NCI-H2107 (cell line): ENCODE measurements at regions not wholly inside any gene's neighbourhood (a gene's known extent, or its start where the extent isn't known, plus 50 kb on each side); places are given as distances from the start of the nearest gene placed in this dataset.

Experiments
- DNase-seq: peaks from one replicate; lab custom pipeline; 2025; lab: John Stamatoyannopoulos, UW

DNA sequence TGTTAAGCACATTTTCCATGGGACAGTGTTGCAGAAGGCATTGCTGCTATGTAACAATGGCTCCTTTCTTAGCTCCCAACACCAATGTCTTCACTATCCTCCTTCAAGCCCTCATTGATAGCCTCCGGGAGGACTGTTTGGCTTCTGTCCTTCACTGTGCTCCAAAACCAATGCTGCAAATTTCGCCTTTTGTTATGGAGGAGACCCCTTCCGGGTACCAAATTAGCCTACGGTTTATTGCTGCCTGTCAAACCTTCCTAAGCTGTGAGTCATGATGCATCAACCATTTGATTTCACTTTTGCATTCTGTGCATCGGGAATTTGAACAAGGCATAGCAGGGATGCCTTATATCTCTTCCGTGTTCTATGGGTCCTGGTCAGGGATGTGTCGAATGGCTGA is 432.9 kb downstream of the GATA3 start:
- no peak for DNase-seq

DNA sequence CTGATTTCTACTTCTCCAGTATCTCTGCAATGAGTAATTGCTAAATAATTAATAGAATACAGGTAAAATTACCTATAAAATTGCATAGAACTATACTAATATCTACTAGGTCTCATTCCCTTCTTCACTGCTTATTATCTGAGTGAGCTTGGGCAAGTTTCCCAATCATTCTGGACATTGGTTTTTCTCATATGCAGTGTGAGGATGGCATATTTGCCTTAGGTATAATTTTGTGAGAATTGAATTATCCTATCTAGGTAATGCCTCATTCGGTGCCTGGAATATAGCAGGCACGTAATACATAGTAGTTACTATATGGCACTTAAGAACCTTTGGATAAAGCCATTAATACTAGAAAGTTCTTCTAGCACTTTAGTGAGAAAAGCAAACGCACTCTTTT is 434.7 kb downstream of the GATA3 start:
- DNase-seq: no peak

- no peak for DNase-seq
Measured at GRCh38 chr10:8489823-8490222, 435.3 kb downstream of the GATA3 start.

GRCh38 chr10:8498290-8498689 is 443.8 kb downstream of the GATA3 start:
- no peak for DNase-seq

DNA sequence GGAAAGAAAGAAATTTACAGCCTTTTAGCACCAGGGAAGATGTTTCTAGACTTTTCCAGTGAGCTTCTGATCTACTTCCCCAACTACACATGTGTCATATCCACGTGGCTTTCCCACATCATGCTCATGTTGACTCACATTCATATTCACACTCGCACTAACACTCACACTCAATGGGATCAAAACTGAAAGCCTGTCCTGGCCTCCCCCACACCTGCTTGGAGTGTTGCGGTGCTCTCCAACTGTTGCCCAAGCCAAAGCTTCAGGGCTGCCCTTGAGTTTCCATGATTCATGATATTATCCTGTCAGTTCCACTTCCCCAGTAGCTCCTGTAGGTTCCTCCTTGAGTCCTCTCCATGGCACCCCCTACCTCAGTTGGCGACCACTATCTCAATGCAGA is 444.4 kb downstream of the GATA3 start:
- DNase-seq: no peak

GRCh38 chr10:8499312-8499711 is 444.8 kb downstream of the GATA3 start:
- DNase-seq: no peak

- DNase-seq: no peak
Measured at GRCh38 chr10:8499752-8500390, 445.4 kb downstream of the GATA3 start.

DNA sequence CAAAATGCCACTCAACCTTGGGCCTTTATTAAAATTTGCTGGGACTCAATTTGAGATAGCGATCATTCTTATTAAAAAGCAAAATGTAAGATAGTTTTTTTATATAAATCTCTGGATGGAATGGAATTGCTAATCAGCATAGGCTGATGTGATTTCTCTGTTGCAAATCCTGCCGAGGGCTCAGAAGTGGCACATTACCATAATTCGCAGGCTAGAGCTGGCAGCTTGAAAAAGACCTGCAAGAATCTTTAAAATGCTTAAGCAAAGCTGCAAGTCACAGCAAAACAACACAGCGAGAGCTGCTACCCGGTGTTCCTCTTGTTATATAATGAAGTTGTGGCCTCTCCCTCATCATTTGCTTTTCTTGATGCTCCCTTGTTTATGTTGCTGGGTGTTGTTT is 448.1 kb downstream of the GATA3 start:
- DNase-seq: no peak

DNA sequence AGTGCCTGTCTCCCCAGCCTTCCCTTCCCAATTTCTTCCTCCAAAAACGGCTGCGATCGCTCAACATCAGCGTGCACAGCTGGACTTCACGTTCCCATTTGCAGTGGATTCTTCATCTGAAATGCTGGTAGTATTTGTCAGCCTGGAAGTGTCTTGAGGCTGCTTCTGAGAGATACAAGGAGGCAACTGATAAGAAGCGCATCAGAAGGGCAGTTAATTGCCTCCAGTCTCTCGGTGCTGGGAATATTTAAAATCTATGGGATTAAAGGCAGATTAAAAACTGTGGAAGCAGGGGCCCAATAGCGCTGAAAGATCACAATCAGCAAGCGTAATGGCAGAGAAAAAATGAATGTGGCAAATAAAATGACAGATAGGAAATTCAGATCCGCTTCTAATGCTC is 450.0 kb downstream of the GATA3 start:
- DNase-seq: no peak

- DNase-seq: no peak
Measured at GRCh38 chr10:8507156-8507555, 452.7 kb downstream of the GATA3 start.

DNA sequence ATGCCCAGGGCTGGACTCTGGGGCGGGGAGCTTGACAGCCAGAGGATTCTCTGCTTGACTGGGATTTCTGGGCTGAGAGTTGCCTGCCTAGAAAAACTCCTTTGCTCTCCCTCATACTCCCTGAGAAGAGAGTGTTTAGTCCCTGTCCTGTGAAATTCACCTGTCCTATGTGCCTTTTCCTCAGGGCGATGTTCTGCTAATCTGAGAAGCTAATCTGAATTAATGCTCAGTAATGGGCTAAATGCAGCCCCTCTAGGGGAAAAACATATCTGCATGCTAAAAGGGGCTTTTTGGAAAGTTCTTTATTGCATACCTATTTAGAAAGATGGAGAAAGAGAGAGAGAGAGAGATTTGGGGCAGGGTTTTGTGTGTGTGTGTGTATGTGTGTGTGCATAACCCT is 454.4 kb downstream of the GATA3 start:
- no peak for DNase-seq

- DNase-seq: no peak
Measured at GRCh38 chr10:8510471-8510870, 456.0 kb downstream of the GATA3 start.

DNA sequence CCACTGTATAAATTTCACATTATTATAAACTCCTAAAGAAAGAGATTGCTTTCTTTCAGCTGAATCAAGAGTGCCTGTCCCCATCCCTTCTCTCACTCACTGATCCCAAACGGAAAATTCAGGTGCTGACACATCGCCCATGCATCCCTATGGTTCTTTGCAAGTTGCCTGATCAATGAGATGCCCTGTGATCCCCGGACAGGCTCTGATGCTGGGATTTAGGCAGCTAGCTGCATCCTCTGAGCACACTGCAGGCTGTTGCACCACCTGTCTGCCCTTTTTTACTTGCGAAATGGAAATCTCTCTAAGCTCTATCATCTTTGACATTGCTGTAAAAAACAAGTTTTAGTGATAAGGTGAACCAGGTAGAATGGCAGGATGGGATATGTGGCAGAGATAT is 456.5 kb downstream of the GATA3 start:
- DNase-seq: no peak

DNA sequence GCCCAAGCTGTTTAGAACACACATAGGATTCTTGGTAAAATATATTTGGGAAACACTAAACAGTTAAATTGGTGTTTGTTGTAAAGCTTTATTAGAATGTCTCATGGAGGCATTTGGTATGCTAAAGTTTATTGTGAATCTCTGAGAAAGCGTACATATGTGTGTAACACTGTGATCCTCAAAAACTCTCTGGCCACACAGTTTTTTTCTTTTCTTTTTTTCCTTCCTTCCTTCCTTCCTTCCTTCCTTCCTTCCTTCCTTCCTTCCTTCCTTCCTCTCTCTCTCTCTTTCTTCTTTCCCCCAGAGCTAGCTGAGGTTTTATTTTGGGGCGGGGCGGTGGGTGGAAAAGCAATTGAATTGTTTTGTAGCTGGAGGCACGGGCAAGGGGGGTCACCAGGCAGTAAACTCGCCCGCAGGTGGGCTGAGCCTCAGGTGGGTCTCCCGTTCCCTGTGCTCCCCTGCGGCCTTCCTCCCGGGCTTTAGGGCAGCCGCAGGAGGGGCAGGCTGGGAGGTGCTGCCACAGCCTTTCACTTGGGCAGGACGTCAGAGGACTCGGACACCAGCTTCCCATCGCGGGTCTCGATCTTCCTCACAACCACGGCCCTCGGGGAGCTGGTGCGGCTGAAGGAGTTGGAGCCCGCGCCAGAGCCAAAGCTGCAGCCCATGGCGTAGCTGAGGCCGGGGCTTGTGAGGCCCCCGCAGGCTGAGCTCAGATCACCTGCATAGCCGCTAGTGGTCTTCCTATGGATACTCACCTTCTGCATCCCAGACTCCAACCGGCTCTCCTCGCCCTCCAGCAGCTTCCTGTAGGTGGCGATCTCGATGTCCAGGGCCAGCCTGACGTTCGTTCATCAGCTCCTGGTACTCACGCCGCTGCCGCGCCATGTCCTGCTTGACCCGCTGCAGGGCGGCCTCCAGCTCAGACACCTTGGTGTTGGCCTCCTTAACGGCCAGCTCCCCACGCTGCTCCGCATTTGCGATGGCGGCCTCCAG is 459.0 kb downstream of the GATA3 start:
- no peak for DNase-seq

GRCh38 chr10:8520382-8520781 is 465.9 kb downstream of the GATA3 start:
- DNase-seq: no peak

DNA sequence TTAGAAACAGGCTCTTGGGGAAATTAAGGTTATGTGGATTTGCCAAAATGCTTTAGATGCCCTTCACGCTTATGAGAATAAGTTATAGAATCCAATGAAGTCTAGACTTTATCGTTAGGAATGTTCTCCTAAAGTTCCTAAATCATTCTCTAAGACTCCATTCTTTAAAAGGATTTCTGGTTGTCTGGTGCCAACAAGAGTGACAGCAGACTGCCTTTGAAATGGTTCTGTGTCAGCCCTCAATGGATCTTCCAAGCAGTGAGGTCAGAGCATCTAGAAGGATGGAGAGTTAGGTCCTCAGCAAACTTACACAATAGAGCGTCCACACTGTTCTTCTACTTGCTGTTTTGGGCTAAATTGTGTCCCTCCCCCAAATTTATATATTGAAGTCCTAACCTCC is 473.3 kb downstream of the GATA3 start:
- no peak for DNase-seq

- DNase-seq: no peak
Measured at GRCh38 chr10:8531116-8531515, 476.6 kb downstream of the GATA3 start.

- no peak for DNase-seq
Measured at GRCh38 chr10:8532647-8533046, 478.2 kb downstream of the GATA3 start.

GRCh38 chr10:8533462-8533861 is 479.0 kb downstream of the GATA3 start:
- no peak for DNase-seq

GRCh38 chr10:8534096-8534495 is 479.6 kb downstream of the GATA3 start:
- DNase-seq: no peak

GRCh38 chr10:8534891-8535290 is 480.4 kb downstream of the GATA3 start:
- DNase-seq: no peak

GRCh38 chr10:8539056-8539455 is 484.6 kb downstream of the GATA3 start:
- DNase-seq: no peak

DNA sequence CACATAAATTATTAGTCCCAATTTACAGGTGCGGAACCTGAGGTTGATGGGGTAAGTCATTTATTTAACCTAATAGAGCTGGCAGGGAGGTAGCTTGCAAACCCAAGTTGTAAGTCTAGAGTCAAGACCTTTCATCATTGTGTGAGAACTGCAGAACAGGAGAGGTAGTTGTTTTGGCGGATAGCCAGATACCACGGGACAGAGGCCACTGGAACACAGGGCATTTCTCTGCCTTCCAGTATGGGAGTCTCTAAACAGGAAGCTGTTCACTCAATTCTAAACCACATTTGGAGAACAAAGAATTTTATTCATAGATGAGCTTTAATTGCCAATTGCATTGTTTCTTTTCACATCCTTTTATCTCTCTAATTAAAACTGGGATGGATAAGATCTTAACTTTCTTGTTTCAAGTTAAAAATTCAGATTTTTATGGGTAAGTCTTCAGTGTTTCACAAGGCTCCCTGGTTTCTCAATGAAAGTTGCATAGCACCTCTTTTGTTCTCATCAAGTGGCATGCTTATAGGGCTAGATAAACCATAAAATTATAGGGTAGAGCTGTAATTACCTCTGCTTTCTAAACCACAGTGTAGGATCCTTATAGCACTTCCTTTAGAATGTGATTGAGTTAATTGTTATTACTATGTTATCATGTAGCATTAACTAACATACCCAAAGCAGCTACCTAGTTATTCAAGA is 489.0 kb downstream of the GATA3 start:
- DNase-seq: no peak
